HUDEP-2 (cell line): ENCODE measurements at regions not wholly inside any gene's neighbourhood (a gene's known extent, or its start where the extent isn't known, plus 50 kb on each side); places are given as distances from the start of the nearest gene placed in this dataset.
"Not testable (repeated sequence)": the region's sequence is repeated elsewhere in the genome, so short reads cannot be mapped to it uniquely, and the experiment has no call there.

Experiments used
- DNase-seq, 76 experiments: peaks; one replicate each; lab custom pipeline; 2025; ENCODE audit not compliant: unreplicated experiment in 76 of 76; lab: John Stamatoyannopoulos, UW

DNA sequence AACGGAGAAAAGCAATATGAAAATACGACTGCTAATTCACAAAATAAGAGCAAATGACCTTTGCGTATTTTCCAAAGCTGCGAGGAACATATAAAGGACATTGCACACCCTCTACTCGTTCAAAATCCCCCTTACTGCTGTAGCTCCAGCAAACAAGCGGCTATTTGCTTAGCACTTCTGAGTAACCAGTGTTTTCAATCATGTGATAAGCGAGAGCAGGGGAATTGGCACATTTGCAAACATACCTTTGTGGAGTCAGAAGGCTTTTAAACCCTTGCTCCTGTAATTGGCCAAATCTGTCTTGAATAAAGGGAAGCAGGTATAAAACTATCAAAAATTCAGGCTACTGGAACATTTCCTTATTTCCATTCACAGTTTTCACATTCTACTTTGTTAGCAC lies 610.2 kb downstream of the UBE2NL start:
- no peak for DNase-seq

- no peak for DNase-seq
These were observed 648.0 kb downstream of the UBE2NL start for GRCh38 chrX:144531877-144532276.

DNA sequence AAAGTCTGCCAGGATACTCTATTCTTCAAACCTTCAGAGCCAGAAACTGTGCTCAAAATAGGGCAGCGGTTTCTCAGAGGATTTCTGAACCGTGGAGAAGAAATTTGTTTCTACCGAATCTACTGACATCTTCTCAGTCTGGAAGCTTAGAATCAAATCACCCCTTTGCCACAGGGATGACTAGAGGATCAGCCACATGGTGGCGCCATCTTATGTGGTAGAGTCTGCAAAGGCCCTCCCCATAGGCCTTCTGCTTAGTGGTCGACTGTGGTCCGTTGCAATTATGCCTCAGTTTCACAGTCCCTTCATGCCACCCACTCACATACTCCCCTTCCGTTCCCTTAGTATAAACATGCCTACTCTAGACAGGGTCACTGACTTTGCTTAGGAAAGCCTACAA lies 680.7 kb upstream of the SPANXN1 start:
- DNase-seq: no peak

DNA sequence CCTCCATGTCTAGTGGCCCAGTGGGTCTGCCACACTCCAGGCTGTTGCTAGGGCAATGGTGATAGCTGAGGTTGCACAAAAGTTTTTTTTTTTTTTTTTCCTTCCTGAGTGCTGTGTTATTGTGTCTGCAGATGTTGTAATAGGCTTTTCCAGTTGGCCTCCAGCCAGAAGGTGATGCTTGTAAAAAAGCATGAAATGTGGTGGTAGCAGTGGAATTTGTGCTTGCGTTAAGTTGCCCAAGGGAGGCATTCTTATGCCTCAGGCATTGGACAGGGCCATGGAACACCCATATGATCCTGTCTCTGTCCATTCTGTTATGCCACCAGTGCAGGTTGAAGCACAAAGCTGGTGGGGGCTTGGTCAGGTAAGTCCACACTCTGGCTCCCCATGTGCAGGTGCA lies 660.5 kb upstream of the SPANXN1 start:
- no peak for DNase-seq

DNA sequence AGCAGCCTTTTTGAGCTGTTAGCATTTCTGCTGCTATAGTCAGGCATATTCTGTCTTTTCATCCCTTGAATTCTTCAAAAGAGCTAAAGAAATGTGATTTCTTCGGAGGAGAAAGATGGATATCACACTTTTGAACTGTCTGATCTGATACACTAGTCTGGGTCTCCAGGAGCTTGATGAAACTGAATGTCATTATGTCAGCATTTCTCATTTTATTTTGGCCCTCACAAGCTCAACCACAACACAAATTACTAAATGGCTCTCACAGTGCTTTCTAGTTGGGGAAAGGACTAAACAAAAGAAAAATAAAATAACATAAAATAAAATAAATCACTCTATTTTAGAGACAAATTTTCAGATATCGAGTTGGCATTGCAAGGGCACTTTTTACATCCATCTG lies 655.3 kb upstream of the SPANXN1 start:
- DNase-seq: no peak

GRCh38 chrX:144601010-144601409 lies 646.3 kb upstream of the SPANXN1 start:
- no peak for DNase-seq

- no peak for DNase-seq
These were observed 635.2 kb upstream of the SPANXN1 start for GRCh38 chrX:144612076-144612475.

DNA sequence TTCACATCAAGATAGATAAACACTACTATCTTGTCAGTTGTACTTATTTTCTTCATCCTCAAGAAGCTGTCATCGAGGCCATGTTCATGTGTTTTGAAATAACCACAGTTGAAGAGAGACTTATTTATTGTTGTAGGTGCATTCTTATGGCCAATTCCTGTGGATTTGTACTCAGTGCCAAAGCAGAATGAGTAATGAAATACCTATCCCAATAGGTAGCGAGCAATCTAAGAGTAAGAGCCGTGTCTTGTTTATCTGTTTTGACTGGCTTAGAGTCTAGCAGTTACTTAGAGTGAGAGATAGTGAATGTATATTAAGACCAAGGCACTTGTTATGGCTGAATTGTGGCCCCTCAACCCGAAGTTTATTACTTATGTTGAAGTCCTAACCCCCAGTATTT lies 631.0 kb upstream of the SPANXN1 start:
- DNase-seq: no peak

DNA sequence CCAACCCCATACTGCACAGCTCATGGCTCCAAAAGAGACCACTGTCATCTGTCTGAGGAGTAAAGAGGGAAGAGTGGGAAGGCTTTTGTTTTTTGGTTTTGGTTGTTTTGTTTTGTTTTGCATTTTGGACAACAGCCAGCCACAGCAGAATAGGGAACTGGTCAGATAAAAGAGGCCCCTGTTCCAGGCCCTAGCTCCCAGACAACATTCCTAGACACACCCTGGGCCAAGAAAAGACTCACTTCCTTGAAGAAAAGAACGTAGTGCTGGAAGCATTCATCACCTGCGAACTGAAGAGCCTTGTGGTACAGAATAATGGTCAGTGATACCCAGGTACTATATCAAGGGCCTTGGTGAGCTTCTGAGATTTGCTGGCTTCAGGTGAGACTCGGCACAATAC lies 619.4 kb upstream of the SPANXN1 start:
- DNase-seq: no peak

GRCh38 chrX:144634451-144634850 lies 612.9 kb upstream of the SPANXN1 start:
- not testable (repeated sequence) for DNase-seq

DNA sequence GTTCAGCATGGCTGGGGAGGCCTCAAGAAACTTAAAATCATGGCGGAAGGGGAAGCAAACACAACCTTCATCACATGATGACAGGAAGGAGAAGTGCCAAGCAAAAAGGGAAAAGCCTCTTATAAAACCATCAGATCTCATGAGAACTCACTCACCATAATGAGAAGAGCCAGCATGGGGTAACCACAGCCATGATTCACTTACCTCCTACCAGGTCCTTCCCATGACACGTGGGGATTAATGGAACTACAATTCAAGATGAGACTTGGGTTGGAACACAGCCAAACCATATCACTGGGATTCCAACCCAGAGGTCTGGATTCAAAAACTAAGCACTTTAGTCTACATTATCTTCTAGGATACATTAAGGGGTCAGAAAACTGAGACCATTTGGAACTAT lies 609.6 kb upstream of the SPANXN1 start:
- DNase-seq: no peak

DNA sequence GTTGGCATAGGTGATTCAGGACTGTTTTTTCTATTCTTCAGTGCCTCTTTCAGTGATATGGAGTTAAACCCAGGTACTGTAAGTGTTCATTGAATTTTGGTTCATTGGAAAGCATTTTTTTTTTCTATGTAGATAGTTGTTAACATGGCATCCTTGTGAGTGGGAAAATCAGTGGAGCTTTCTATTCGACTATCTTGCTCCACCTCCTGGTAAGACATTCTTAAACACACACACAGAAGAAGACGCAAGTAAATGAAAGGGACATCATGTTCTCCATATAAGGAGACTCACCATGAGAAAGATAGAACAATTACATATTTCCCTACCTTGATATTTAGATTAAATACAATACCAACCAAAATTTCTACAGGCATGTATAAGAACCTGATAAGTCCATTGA lies 598.5 kb upstream of the SPANXN1 start:
- no peak for DNase-seq

GRCh38 chrX:144681501-144681900 lies 565.8 kb upstream of the SPANXN1 start:
- DNase-seq: no peak

GRCh38 chrX:144683247-144683646 lies 564.1 kb upstream of the SPANXN1 start:
- DNase-seq: no peak

DNA sequence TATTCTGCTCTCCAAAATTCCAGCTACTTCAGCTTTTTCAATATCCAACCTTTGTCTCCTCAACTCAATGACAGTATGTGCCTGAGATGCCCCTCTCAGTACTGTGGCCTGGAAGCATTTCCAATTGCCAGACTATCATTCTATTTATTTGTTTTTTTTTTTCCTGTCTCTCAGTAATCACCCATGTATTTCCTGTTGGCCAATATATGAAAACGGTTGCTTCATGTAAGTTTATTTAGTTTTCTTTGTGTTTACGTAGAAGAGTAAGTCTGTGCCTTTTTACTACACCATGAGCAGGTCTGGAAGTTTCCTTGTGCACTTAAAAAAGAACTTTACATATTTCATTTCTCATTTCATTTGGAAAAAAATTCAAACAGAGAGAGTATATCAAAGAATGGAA lies 537.5 kb upstream of the SPANXN1 start:
- no peak for DNase-seq

- DNase-seq: no peak
These were observed 532.0 kb upstream of the SPANXN1 start for GRCh38 chrX:144715337-144715736.

GRCh38 chrX:144716187-144716586 lies 531.1 kb upstream of the SPANXN1 start:
- no peak for DNase-seq

- DNase-seq: no peak
These were observed 529.6 kb upstream of the SPANXN1 start for GRCh38 chrX:144717682-144718081.

- DNase-seq: no peak
These were observed 525.0 kb upstream of the SPANXN1 start for GRCh38 chrX:144722307-144722706.

DNA sequence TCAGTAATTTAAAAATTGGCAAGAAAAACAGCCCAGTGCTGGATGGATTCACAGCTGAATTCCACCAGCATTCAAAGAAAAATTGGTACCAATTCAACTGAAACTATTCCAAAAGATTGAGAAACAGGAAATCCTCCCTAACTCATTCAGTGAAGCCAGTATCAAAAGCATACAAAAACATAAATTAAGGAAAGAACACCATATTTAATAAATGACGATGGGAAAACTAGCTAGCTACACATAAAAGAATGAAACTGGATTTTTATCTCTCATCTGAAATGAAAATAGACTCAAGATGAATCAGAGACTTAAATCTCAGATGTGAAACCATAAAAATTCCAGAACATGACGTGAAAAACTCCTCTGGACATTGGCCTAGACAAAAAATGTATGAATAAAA lies 516.8 kb upstream of the SPANXN1 start:
- no peak for DNase-seq

DNA sequence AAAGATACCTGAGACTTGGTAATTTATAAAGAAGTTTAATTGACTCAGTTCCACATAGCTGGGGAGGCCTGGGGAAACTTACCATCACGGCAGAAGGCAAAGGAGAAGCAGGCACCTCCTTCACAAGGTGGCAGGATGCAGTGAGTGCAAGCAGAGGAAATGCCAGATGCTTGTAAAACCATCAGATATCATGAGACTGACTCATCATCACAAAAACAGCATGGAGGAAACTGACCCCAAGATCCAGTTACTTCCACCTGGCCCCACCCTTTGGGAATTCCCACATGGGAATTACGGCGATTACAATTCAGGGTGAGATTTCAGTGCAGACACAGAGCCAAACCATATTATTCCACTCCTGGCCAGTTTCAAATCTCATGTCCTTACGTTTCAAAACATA lies 514.7 kb upstream of the SPANXN1 start:
- no peak for DNase-seq

DNA sequence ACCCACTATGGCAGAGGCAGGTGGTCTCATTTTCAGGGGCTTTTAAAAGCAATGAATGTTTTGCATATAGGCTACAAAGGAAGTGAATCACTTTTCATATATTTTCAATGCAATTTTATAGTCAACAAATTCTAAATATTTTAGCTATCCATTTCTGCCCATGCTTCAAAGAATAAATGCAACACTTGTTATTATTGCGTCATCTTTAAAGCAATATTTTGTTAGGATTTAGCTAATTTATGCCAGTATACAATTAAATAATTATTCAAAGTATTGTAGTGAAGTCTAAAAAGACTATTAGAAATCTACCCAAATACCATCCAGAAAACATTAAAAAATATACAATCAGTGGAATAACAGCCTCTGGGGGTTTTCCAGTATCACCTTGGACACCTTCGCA lies 509.1 kb upstream of the SPANXN1 start:
- DNase-seq: no peak

- no peak for DNase-seq
These were observed 478.8 kb upstream of the SPANXN1 start for GRCh38 chrX:144768540-144768939.

DNA sequence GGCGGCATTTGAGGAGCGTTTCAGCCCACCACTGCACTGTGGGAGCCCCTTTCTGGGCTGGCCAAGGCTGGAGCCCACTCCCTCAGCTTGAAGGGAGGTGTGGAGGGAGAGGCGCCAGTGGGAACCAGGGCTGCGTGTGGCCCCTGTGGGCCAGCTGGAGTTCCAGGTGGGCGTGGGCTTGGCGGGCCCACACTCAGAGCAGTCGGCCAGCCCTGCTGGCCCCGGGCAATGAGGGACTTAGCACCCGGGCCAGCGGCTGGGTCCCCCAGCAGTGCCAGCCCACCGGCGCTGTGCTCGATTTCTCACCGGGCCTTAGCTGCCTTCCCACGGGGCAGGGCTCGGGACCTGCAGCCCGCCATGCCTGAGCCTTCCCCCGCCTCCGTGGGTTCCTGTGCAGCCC lies 463.8 kb upstream of the SPANXN1 start:
- not testable (repeated sequence) for DNase-seq
